GM18498 (cell line): ENCODE measurements at regions not wholly inside any gene's neighbourhood (a gene's known extent, or its start where the extent isn't known, plus 50 kb on each side); places are given as distances from the start of the nearest gene placed in this dataset.

ENCODE experiments used
- ATAC-seq: cut with Tn5 transposase; IDR thresholded peaks from one replicate; pipeline ENCODE4 v1.9.1; 2021; ENCODE audit warnings: mild to moderate bottlenecking, moderate library complexity; ENCODE audit not compliant: unreplicated experiment

DNA sequence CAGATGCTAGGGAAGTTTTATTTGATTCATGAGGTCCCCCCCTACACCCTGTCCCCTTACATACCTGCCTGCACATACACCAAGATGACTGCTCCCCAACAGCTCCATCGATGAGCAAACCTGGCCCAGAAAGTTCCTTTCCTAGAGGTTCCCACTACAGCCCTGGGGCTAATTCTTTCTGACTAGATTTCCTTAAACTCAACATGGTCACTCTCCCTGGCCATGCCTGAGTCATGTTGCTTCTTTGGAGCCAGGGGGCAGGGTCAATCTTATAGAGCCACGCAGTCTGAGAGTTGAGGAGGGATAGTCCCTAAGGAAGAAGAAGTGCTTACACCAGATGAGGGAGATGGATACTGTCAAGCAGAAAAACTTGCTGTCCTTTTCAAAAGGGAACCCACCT lies 67.7 kb upstream of the GLI2 start:
- ATAC-seq = no peak

DNA sequence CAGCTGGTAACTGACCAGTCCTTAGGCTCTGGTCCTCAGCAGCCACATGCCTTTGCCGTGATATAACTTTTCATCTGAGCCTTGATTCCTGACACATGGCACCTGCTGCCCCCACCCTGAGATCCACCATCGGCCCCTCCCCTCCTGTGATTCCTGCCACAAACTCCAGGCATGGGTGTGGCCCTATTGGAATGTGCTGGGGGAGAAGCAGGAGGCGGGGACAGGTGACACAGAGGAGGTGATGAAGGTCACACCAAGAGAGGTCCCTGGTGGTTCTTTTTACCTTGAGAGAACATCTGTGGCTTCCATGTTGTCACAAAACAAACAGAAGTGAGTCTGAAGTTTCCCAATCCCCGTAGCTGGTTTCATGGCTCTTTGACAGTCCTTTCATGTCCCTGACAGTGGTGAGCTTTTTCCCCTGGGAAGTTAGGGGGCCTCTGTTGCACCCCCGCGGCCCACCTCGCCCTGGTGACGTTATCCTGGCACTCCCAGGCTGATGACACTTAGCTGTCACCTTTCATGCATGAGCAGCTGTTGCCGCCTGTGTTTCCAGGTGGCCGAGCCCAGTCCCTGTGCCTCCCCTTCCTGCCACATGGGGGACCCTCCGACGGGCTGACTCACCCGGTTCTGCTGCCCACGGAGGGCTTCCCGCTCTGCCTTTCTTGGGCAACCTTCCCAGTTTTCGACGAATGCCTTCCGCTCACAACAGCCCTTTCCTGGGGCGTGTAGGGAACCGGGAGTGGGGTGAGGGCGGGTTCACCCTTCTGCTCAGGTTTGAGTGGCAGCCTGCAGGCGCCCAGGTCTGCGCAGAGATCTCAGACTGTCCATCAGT lies 66.3 kb upstream of the GLI2 start:
- ATAC-seq = no peak

DNA sequence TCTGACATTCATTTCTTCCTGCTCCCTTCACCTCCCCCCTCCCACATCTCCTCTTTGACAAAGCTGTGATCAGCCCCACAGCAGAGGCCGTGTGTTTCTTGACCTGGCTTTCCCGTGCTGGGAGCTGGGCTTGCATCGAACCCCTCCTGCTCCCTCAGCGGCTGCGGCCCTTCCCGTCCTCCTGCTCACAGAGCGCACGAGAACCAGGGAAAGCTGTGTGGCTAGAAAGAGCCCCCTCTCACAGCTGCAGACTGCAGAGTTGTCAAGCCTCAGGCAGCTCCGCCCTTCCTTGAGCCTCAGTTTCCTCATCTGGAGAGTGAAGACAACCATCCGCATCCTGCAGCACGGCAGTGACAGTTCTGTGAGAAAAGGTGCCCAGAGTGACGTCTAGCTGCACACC lies 65.7 kb upstream of the GLI2 start:
- ATAC-seq = no peak

DNA sequence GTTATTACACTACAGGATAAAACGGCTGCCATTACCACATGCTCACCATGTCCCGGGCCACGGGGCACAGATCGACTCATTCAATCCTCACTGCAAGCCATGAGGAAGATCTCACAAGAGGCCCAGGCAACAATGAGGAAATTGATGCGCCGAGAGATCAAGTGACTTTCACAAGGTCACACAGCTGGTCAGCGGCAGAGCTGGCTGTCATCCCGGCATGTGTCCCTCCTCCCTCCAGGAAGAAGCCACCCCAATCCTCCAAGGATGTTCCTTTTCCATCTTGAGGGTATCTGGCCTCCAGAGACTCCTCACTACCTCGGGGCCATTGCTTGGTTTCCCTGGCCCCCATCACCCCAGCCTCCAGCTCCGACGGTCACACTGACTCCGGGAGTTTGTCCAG lies 65.3 kb upstream of the GLI2 start:
- no peak for ATAC-seq

DNA sequence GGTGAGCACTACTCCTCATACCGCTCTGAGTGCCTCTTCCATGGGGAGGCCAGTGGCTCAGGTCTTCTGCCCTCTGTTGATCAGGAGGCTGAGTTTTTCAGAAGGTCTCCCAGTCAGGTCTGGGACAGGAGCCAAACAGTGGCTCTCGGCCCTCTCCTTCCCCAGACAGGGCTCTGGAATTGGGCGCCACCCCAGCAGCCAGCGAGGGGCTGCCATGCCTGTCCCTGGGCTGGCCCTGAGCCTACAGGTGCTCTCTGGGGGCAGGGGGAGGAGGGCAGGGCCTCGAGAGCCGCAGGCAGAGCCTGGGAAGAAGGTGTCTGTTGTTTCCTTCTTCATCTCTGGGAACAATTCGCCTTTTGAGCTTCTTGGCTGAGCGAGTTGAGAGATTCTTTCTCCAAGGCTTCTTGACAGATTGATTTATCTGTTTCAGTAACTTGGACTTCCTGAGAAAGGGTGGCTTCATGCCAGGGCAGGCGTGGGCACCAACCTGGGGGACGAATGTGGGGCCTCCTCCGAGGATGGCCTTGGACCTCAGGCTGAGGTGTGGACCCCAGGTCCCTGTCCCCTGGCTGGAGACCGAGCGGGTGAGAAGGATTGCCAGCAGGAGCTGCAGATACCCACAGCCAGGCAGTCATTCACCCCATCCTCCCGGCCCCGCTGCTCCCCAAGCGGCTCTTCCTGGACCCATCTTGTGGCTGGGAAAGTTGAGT lies 64.7 kb upstream of the GLI2 start:
- no peak for ATAC-seq

DNA sequence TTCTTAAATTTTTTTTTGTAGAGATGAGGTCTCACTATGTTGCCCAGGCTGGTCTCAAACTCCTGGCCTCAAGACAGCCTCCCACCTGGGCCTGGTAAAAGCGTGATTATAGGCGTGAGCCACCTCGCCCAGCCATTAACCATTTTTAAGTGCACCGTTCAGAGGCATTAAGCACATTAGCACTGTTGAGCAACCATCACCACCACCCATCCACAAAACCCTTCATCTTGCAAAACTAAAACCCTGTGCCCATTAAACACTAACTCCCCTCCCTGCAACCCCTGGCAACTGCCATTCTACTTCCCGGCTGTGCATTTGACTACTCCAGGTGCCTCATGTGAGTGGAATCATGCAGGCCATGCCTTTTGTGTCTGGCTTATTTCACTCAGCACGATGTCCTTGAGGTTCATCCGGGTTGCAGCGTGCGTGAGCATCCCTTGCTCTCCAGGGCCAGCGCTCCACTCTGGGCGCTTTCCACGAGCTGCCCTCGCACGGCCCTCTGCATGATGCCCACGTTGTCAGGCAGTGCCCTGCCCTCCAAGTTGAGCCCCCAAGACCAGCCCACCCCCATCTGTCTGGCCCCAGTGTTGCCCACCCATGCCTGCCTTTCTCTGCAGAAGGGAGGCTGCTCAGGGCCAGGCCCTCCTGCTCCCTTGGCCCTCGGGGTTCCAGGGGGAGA lies 63.0 kb upstream of the GLI2 start:
- ATAC-seq = no peak

DNA sequence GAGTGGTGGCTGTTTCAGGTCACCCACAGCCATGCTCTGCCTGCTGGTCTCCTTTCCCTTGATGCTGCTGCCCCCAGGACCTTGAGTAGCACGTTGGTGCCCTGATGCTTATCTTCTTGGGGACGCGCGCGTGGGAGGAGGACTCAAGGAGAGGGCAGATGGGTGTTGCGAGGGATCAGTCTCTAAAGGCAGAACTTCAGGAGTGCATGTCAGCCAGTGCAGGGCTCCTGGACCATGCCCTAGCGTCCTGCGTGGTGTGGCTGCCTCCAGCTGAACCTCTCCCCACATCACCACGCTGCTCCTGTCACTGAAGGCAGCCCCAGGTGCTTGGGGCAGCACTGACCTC lies 62.5 kb upstream of the GLI2 start:
- no peak for ATAC-seq

DNA sequence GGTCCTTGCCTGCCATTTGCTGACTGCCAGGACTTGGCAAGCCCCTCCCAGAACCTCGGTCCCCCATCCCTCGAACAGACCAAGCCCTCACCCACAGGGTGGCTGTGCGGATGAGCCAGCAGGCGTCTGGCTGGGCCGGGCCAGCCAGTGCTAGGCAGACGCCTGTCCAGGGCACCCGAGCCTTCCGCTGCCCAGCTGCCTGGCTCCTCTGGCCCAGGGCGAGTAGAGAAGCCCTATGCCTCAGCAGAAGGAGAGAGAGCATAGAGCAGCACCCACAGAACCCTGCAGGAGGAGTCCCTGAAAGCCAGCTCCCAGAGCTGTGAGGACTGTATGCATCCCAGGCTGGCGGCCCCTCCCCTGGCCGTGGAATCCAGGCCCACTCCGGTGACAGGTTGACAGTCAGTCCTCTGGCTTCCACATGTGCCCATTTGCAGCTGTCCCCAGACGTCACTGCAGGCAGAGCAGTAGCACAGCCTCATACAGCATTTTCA lies 62.1 kb upstream of the GLI2 start:
- no peak for ATAC-seq

DNA sequence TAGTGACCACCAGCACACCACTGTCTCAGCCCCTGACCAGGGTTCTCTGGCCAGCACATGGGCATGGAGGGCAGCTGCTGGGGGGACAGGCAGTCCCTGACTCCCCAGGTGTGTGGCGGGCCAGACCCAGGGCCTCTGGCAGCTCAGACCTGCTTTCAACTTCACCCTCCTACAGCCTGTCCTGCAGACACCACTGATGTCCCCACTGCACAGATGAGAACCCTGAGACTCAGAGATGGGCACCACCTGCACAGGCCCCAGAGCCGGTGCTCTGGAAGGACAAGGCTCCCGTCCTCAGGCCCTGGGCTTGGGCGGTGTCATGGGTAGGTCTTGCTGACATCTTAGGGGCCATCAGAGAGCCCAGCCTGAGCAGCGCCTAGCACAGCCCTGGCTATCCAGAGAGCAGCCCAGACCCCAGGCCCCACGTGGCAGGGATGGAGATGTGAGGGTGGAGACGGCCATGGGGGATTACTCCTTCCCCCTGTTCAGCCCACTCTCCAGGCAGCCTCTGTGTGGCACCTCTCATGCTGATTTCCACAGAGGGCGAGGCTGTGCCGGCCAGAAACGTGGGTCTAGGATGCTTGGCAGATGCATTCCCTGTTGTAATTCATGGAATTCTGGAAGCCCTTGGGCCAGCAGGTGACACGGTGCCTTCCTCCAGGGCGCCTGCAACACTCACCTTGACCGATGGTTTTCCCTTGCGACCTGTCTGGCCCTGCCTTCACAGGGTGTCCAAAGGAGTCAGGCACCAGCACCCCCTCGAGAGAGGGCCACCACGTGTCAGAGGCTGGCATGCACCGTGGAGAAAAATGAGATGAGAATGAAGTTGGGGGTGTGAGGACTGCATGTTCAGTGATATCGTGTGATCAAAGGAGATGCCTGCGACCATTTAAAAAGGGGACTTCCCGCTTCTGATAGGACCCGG lies 61.2 kb upstream of the GLI2 start:
- ATAC-seq = no peak

DNA sequence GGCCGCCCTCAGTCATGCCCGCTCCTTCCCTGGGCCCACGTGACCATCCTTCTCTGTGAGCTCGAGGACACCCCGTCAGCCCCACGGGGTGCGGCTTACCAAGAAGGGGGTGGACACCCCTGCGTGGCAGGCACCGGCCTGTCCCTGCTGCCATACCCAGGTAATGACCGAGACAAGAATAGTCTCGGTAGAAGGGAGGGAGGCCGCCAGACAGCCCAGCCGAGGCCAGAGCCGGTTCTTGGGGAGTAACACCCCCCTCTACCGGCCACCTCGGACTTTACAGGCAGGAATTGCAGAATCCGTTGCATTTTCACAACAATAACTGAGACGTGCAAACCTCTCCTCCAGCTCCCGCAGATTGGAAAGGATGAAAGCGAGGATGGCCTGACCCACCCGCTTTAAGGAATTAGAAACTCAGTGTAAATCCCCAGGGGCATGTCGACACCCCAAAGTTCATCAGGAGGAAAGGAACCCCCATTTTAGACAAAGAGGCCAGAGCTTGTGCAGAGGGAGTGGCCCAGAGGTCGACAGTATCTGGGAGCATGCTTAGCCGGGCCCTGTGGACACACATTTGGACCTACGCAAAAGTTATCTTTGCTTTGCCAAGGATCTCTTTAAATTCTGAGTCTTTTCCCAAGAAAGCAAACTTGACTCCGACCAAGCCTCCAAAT lies 60.1 kb upstream of the GLI2 start:
- ATAC-seq = peak; percentile 44

DNA sequence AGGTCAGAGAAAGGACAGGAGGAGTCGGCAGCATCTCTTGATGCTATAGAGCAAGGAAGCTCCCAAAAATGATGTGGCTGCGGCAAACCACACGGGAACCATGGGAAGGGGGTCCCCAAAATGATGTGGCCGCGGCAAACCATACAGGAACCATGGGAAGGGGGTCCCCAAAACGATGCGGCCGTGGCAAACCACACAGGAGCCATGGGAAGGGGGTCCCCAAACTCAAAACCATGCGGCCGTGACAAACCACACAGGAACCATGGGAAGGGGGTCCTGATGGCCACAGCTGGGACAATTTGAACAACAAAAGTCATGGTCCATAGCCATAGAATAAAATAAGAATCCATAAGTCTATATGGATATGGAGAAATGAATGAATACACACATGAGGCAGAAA lies 58.4 kb upstream of the GLI2 start:
- no peak for ATAC-seq

DNA sequence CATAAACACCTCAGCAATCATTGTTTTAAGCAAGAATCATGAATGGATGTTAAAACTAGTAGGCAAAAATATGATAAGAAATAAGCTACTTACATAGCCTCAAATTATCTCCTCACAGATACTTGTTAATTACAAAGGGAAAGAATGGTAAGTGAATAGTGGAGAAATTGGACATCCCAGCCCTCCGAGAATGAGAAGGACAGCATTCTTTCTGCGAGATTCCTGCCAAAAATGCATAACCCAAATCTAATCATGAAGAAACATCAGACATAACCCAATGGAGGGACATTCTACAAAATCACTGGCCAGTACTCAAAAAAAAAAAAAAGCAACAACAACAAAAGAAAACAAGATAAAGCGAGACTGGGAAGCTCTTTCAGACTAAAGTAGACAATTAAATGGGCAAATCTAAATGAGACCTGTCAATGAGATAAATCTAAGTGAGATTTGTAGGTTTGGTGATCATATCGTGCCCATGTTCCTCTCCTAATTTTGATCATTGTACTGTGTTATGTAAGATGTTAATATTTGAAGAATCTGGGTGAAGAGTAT lies 57.9 kb upstream of the GLI2 start:
- no peak for ATAC-seq

DNA sequence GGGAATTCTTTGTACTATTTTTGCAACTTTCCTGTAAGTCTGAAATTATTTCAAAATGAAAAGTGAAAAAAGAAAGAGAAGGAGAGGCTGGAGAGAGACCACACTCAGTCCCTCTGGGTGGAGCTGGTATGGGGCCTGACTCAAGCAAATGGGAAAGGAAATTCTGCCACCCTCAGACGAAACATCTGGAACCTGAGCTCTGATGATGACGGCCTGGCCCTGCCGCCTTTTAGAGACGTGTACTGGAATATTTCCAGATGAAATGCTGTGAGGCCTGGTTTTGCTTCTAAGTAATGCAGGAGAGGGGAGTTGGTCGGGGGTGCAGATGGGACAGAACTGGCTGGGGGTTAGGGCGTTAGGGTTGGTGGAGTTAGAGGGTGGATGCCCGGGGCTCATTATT lies 57.4 kb upstream of the GLI2 start:
- ATAC-seq = no peak

DNA sequence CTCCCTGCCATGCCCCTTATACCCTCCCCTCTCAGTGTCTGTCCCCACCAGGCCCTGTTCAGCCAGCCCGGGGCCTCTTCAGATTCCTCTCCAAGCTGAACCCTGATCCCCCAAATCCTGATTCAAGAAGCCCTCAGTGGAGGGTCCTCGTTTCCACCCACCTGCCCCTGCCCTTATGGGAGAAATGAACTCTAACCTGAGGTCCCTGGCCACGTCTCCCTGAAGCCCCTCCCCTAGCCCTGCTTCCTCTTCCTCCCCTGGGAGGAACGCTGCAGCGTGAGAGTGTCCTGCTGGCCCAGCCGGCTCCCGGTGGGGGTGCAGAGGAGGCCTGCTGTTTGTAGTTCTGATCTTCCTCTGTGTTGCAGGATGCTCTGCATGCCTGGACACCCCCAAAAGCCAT lies 56.7 kb upstream of the GLI2 start:
- no peak for ATAC-seq

DNA sequence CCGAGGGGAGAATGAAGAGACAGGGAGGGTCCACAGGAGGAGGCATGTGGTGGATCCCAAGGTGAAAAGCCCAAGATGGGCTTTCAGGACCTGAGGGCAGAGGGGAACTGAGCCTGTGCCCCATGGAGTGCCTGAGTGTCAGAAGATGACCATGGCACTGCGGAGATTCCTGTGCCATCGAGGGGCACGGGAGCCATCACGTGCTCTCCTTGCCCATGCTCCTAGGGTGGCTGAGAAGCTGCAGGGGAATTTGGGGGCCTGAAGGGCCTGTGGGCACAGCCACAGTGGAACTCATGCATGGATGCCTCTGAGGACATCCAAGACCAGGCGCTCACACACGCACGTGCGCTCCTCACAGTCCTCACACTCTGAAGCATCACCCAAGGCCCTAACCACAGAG lies 56.1 kb upstream of the GLI2 start:
- ATAC-seq = no peak

DNA sequence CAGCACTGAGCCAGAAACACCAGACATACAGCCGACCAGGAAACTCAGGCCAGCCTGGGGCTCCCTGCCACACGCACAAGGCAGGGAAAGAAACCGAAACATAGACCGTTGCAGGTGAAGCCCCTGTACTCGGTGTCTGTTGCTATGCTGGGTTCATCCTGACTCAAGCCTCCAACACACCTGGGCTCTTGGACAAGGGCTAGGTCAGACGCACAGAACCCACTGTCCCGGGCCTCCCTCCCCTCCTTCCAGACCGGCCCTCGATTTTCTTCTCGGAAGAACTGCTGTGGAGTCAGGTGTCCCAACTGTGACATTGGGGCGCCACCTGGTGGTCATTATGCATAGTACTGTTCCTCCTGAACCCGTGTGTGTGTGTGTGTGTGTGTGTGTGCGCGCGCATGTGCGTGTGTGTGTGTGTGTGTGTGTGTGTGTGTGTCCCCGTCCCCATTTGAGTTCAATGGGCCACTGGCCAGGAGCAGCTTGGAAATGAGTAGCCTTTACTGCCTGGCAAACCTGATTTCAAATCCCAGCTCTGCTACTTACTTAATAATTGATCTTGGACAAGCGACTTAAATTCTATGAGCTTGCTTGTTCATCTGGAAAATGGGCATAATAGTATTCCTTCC lies 55.4 kb upstream of the GLI2 start:
- peak; percentile 66 for ATAC-seq

DNA sequence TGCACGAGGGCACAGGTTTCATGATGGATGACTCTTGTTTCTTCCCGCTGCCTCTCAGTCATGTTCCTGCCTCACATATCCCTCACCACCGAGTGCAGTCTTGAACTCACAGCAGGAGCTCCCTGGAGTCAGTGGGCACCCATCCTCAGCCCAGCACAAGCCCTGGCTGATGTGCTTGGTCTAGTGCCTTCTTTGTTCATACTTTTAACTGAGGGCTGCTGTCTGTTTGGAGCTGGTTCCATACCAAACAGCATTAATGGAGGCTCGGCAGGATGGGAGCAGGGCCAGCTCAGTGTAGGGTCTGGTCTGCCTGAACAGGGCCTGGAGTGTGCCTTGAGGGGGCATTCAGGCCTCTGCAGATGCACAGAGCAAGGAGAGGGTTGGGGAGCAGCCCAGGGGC lies 54.5 kb upstream of the GLI2 start:
- ATAC-seq = no peak

DNA sequence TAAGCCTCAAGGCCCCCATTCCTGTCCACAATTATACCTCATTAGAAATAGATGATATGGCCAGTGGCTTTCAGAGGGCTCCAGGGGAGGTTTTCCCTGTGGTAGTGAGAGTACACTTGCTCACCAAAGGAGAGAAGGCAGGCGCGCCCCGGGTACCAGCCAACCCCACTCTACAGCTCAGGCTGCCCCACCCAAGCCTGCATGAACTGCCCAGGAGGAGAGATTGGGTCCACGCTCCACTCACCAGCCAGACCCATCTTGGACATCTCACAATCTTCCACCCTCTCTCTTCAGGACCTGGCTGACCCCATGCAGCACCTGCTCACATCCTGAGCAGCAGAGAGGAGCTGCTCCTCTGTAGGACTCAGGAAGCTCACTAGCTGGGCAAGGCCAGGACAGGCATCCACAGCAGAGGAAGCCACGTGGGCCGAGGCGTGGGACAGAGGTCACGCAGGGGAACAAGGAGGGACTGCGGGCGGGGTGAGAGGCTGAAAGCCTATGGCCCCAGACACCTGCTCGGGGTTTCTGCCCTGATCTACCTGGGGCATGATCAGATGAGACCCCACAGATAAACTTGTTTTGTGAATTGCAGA lies 53.9 kb upstream of the GLI2 start:
- no peak for ATAC-seq

DNA sequence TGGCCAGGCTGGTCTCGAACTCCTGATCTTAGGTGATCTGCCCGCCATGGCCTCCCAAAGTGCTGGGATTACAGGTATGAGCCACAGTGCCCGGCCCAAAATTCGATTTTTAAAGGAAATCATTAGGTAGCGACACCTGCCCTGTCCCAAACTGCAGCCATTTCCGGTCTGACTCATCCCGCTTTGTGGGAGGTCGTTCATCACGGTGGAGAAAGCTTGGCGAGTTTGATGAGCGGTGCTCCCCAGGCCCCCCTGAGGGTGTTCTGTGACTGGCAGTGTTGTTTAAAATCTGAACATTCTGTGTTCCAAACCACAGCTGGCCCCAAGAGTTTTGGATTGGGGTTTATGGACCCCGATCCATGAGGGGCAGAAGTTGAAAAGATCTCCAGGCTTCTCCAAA lies 53.0 kb upstream of the GLI2 start:
- ATAC-seq = no peak
